Colonic mucosa (tissue), 4 donors: ENCODE measurements at regions not wholly inside any gene's neighbourhood (a gene's known extent, or its start where the extent isn't known, plus 50 kb on each side); places are given as distances from the start of the nearest gene placed in this dataset.

Source experiments
- DNase-seq: peaks from one replicate; pipeline ENCODE4 v3.0.0-alpha.2; 2020
- H3K27ac ChIP-seq: fragments of 200-600 bp; one replicate; pipeline ENCODE4 v1.8.0; 2021
- H3K27me3 ChIP-seq: fragments of 200-600 bp; one replicate; pipeline ENCODE4 v1.8.0; 2021
- H3K36me3 ChIP-seq: fragments of 200-600 bp; one replicate; pipeline ENCODE4 v1.8.0; 2021
- H3K4me1 ChIP-seq: fragments of 200-600 bp; one replicate; pipeline ENCODE4 v1.8.0; 2021; ENCODE audit warnings: mild to moderate bottlenecking
- H3K4me3 ChIP-seq: fragments of 200-600 bp; one replicate; pipeline ENCODE4 v1.8.0; 2021
- H3K9ac ChIP-seq, 2 donors: one replicate each; pipeline ENCODE4 v1.7.0; 2013; ENCODE audit warnings: control low read depth in 2 of 2, low read depth in 2 of 2, low read length in 2 of 2
- H3K9me3 ChIP-seq: fragments of 200-600 bp; one replicate; pipeline ENCODE4 v1.8.0; 2021
- intact Hi-C: fragments of 100-400 bp; cut with DNase I; formaldehyde crosslinking; loops from one replicate; pipeline ENCODE4 v1.14.1; 2022
- TF ChIP-seq, protein P1 (sequence below): fragments of 200-600 bp; IDR thresholded peaks from one replicate; pipeline ENCODE4 v1.8.0; 2022; ENCODE audit warnings: antibody characterized with exemption, mild to moderate bottlenecking
- donor health status: healthy.
- donor health status: DM: no; HTN: no; CAD: no.
- donor health status: DM: no; HTN: no; CAD: no.

- TF ChIP-seq, protein P1, sequence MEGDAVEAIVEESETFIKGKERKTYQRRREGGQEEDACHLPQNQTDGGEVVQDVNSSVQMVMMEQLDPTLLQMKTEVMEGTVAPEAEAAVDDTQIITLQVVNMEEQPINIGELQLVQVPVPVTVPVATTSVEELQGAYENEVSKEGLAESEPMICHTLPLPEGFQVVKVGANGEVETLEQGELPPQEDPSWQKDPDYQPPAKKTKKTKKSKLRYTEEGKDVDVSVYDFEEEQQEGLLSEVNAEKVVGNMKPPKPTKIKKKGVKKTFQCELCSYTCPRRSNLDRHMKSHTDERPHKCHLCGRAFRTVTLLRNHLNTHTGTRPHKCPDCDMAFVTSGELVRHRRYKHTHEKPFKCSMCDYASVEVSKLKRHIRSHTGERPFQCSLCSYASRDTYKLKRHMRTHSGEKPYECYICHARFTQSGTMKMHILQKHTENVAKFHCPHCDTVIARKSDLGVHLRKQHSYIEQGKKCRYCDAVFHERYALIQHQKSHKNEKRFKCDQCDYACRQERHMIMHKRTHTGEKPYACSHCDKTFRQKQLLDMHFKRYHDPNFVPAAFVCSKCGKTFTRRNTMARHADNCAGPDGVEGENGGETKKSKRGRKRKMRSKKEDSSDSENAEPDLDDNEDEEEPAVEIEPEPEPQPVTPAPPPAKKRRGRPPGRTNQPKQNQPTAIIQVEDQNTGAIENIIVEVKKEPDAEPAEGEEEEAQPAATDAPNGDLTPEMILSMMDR = no peak
- Histone ChIP-seq H3K36me3 (no peaks in the 10 kb centered on the region), H3K9ac (no peak overlapping the region), H3K9me3 (no peaks in the 10 kb centered on the region), H3K27me3 (no peaks in the 10 kb centered on the region), H3K4me1 (no peaks in the 10 kb centered on the region), H3K4me3 (no peak overlapping the region), H3K27ac (no peak overlapping the region)
- intact Hi-C loops = no loop called here
- DNase-seq = no peak
Observed at GRCh38 chr9:38253200-38253599, 139.3 kb upstream of the ALDH1B1 start.

GRCh38 chr9:38251036-38251860, 141.3 kb upstream of the ALDH1B1 start:
- no peak for DNase-seq
- Histone ChIP-seq H3K9me3 (no peaks in the 10 kb centered on the region), H3K4me3 (no peak overlapping the region), H3K36me3 (no peaks in the 10 kb centered on the region), H3K9ac (no peak overlapping the region), H3K4me1 (no peaks in the 10 kb centered on the region), H3K27ac (no peak overlapping the region), H3K27me3 (no peaks in the 10 kb centered on the region)
- TF ChIP-seq, protein P1 = no peak
- intact Hi-C loops = no loop called here

DNA sequence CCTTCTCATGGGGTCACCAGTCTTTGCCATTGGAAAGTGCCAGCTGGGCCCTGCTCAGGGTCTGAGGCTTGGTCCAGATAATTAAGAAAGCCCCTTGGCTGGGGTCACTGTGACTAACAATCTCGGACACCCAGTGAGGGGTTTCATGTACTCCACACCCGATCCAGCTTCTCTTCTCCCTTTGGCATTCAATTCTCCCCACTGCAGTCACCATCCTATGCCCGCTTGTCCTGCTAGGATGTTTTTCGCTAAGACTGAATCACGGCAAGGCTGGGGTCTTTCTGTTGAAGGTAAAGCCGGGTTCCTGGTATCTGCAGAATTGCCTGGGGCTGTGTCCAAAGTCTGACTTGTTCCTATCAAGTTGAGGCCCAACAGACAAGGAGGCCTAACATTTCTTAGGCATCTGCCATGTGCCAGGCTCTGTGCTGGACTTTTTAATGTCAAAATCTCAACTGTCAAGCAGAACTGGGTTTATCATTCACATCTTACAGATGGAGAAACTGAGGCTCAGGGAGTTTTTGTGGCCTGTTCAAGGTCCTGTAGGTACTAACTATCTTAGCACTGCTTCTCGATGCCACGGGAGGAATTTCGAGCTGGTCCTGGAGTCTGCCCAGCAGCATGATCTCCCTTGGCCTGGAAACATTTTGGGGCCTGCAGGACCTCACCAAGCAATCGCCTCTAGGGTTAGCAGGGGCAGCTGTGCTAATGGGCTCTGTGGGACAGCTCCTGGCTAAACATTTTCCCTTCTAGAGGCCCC, 142.0 kb upstream of the ALDH1B1 start:
- Histone ChIP-seq H3K4me3 (no peak overlapping the region), H3K27me3 (no peaks in the 10 kb centered on the region), H3K9ac (no peak overlapping the region), H3K9me3 (no peaks in the 10 kb centered on the region), H3K36me3 (no peaks in the 10 kb centered on the region), H3K4me1 (no peaks in the 10 kb centered on the region), H3K27ac (no peak overlapping the region)
- intact Hi-C loops = no loop called here
- no peak for DNase-seq
- TF ChIP-seq, protein P1 = no peak

DNA sequence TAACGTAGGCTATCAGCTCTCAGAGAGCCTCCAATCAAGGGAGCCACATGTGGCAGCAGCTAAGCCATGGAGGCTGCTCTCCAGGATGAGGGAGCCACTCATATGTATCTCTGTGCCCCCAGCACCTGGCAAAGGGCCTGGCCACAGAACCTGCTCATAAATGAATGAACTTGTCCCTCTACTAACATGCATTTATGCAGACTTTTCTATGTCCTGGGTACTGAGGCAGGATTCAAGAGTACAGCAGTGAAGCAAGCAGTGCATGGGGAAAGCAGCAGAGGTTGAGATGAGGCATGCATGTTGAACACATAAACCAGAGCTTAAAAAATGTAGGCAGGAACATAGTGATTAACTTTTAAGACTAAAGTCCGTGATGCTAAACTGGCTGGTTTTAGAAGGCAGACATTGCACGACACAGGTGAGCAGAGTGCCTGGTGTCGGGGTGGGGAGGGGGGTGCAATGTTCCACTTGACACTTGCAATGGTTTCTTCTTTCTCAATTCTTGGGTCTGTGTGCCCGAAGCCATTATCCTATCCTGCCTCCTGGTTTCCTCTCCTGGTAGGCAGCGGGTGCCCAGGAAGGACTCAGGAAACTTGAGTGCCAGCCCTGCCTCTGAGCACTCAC, 142.8 kb upstream of the ALDH1B1 start:
- no peak overlapping the region for H3K9ac ChIP-seq
- H3K27ac ChIP-seq = no peak overlapping the region
- H3K4me1 ChIP-seq = no peaks in the 10 kb centered on the region
- H3K36me3 ChIP-seq = no peaks in the 10 kb centered on the region
- no peak overlapping the region for H3K4me3 ChIP-seq
- no peak for DNase-seq
- H3K9me3 ChIP-seq = no peaks in the 10 kb centered on the region
- intact Hi-C loops = no loop called here
- no peaks in the 10 kb centered on the region for H3K27me3 ChIP-seq
- TF ChIP-seq, protein P1 = no peak

DNA sequence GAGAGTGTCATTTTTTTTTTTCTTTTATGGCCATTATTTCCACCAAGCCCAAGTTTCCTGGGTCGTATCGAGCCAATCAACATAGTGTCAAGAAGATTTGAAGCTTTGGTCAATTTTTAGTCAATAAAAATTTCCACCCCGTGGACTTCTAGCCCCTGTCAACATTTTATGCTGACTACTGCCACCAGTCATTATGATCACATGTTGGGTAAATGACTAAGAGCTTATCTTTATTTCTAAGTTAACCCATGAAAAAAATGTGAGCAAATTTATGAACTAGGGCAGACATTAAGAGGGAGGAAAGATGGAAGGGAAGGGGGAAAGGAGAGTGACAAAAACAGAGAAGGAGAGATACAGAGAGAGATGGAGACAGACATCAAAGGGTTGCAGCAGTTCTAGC, 143.5 kb upstream of the ALDH1B1 start:
- TF ChIP-seq, protein P1 = no peak
- Histone ChIP-seq H3K36me3 (no peaks in the 10 kb centered on the region), H3K9ac (no peak overlapping the region), H3K9me3 (no peaks in the 10 kb centered on the region), H3K4me3 (no peak overlapping the region), H3K27me3 (no peaks in the 10 kb centered on the region), H3K27ac (no peak overlapping the region), H3K4me1 (no peaks in the 10 kb centered on the region)
- intact Hi-C loops = no loop called here
- DNase-seq = no peak
